Breast epithelium (tissue), 4 donors: ENCODE measurements at regions not wholly inside any gene's neighbourhood (a gene's known extent, or its start where the extent isn't known, plus 50 kb on each side); places are given as distances from the start of the nearest gene placed in this dataset.

ENCODE experiments used
- DNase-seq, 2 donors: peaks; one replicate each; pipeline ENCODE4 v3.0.0-alpha.2; 2019; ENCODE audit warnings: low spot score in 2 of 2
- H3K27ac ChIP-seq, 2 donors: fragments of 200-600 bp; sonication (generic) in 1 of 2; one replicate each; pipeline ENCODE4 v1.5.1; 2016 to 2019; ENCODE audit warnings: mild to moderate bottlenecking in 1 of 2
- H3K27me3 ChIP-seq, 2 donors: fragments of 200-600 bp; sonication (generic) in 1 of 2; one replicate each; pipeline versions ENCODE4 v1.5.1 to v1.6.0; 2017 to 2019; ENCODE audit warnings: control low read depth in 1 of 2, mild to moderate bottlenecking in 1 of 2
- H3K36me3 ChIP-seq: fragments of 200-600 bp; one replicate; pipeline ENCODE4 v1.5.1; 2019
- H3K4me1 ChIP-seq, 2 donors: fragments of 200-600 bp; sonication (generic); one replicate each; pipeline ENCODE4 v1.5.1; 2016 to 2019; ENCODE audit warnings: control low read depth in 1 of 2
- H3K4me3 ChIP-seq, 3 donors: fragments of 200-600 bp; sonication (generic); 1 replicate in 2 of 3; 2 replicates in 1 of 3; pipeline ENCODE4 v1.5.1; 2016 to 2019; ENCODE audit warnings: mild to moderate bottlenecking in 3 of 3, moderate library complexity in 2 of 3
- H3K9me3 ChIP-seq, 2 donors: fragments of 200-600 bp; sonication (generic) in 1 of 2; one replicate each; pipeline ENCODE4 v1.5.1; 2016 to 2019; ENCODE audit warnings: control low read depth in 1 of 2
- CTCF ChIP-seq, 3 donors: fragments of 450-650 bp; IDR thresholded peaks; one replicate each; pipeline ENCODE4 v1.5.1; 2016 to 2017; ENCODE audit warnings: antibody characterized with exemption in 3 of 3, mild to moderate bottlenecking in 3 of 3, moderate library complexity in 3 of 3
- POLR2A ChIP-seq: fragments of 450-650 bp; IDR thresholded peaks from one replicate; pipeline ENCODE4 v1.6.1; 2016; ENCODE audit warnings: antibody characterized with exemption, mild to moderate bottlenecking, moderate library complexity
- POLR2AphosphoS5 ChIP-seq, 3 donors: sonication (generic); formaldehyde crosslinking; IDR thresholded peaks; one replicate each; pipeline ENCODE4 v1.6.1; 2017; ENCODE audit warnings: antibody characterized with exemption in 3 of 3
- intact Hi-C: fragments of 100-400 bp; cut with DNase I; formaldehyde crosslinking; loops from one replicate; pipeline ENCODE4 v1.15.1; 2023; ENCODE audit warnings: low total_unique reads

GRCh38 chr16:59596693-59597092 is 862.6 kb upstream of the GOT2 start:
- H3K4me1 ChIP-seq: no peaks in the 10 kb centered on the region
- H3K4me3 ChIP-seq: no peak overlapping the region
- no peak for DNase-seq
- no peaks in the 10 kb centered on the region for H3K27me3 ChIP-seq
- no peaks in the 10 kb centered on the region for H3K36me3 ChIP-seq
- H3K27ac ChIP-seq: no peak overlapping the region
- intact Hi-C loops: no loop called here
- no peaks in the 10 kb centered on the region for H3K9me3 ChIP-seq
- TF ChIP-seq POLR2AphosphoS5 (IDR thresholded peaks at IDR 0.05) (no peak), CTCF (IDR thresholded peaks at IDR 0.05) (no peak), POLR2A (no peak)

DNA sequence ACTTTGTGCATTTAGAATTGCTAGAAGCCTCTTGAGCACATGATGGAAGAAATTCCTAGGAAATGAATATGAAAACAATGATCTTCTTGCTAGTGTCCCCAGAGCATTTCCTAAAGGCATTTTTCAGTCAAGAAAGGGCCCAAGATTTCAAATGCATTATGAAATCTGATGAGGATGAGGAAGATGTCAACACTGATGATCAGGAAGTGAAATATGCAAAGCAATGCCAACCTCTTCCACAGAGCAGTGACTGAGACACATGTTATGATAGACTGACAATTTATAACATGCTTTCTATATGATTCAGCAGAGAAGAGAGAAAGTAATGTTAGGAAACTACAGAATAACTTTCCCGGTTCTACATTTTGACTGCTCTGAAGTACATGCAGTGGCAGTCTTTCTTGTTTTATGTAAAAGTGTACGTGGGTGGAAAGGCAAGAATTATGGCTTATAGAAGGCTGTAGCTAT is 859.1 kb upstream of the GOT2 start:
- H3K36me3 ChIP-seq: no peaks in the 10 kb centered on the region

DNA sequence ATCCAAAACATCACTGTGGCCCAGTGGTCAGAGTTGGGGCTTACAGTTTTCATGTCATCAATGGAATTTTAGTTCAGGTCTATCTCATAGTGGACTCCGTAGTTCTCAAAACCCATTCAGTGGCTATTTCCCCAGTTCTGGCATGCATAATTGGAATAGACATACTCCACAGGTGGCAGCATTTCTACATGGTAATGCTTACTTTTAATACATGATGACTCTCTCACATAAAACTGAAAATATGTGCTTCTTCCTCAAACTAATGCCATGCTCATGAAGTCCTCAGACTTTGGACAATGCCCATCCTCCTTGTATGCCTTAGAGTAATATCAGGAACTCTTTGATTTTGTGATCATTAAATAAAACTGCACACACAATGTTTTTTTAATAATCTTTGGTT is 857.4 kb upstream of the GOT2 start:
- no peaks in the 10 kb centered on the region for H3K4me1 ChIP-seq
- H3K9me3 ChIP-seq: no peaks in the 10 kb centered on the region
- no peaks in the 10 kb centered on the region for H3K27me3 ChIP-seq
- TF ChIP-seq POLR2AphosphoS5 (IDR thresholded peaks at IDR 0.05) (no peak), POLR2A (no peak), CTCF (IDR thresholded peaks at IDR 0.05) (no peak)
- intact Hi-C loops: no loop called here
- no peaks in the 10 kb centered on the region for H3K36me3 ChIP-seq
- H3K27ac ChIP-seq: no peak overlapping the region
- H3K4me3 ChIP-seq: no peak overlapping the region
- no peak for DNase-seq

More for the DNA sequence above, 859.1 kb upstream of the GOT2 start:
- Histone ChIP-seq H3K9me3 (no peaks in the 10 kb centered on the region), H3K4me3 (no peak overlapping the region), H3K27me3 (no peaks in the 10 kb centered on the region), H3K4me1 (no peaks in the 10 kb centered on the region), H3K27ac (no peak overlapping the region)
- intact Hi-C loops: no loop called here
- no peak for DNase-seq
- TF ChIP-seq POLR2AphosphoS5 (IDR thresholded peaks at IDR 0.05) (no peak), CTCF (IDR thresholded peaks at IDR 0.05) (no peak), POLR2A (no peak)

DNA sequence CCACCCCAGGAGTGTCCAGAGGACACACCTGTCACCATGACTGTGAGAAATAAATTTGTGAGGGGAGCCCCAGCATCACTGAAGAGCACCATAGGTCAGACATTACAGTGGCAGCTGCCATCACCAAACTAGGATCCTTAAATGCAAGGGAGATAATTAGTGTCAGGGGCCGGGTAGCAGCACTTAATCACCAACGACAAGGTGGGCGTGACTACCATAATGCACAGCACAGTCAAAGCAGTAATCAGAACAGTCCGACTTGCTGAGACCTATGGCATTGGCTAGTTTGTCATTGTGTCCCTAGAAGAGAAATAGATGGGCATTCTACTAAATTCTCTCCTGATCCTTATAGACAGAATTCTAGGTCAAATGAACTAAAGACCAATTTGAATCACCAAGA is 856.7 kb upstream of the GOT2 start:
- no peaks in the 10 kb centered on the region for H3K27me3 ChIP-seq
- TF ChIP-seq POLR2A (no peak), POLR2AphosphoS5 (IDR thresholded peaks at IDR 0.05) (no peak)
- no peak for DNase-seq
- H3K9me3 ChIP-seq: no peaks in the 10 kb centered on the region
- no peaks in the 10 kb centered on the region for H3K4me1 ChIP-seq
- H3K27ac ChIP-seq: no peak overlapping the region
- H3K4me3 ChIP-seq: no peak overlapping the region
- intact Hi-C loops: no loop called here
- H3K36me3 ChIP-seq: no peaks in the 10 kb centered on the region

DNA sequence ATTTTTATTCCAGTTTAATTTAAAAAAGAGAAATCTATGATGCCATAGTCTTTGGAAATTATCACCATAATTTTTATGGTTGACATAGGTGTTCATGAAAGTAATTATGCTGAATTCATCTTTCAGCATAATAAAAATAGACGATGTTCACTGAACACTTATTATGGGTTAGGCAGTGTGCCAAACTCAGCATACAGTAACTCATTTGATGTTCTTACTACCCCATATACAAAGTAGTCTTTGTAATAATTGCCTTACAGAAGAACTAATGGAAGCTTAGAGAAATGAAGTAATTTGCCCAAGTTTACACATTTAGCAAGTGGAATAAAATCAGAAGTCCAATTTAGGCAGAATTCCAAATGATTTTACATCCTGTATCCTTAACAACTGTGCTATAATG is 852.2 kb upstream of the GOT2 start:
- H3K36me3 ChIP-seq: no peaks in the 10 kb centered on the region
- no peak overlapping the region for H3K4me3 ChIP-seq
- TF ChIP-seq CTCF (IDR thresholded peaks at IDR 0.05) (no peak), POLR2A (no peak), POLR2AphosphoS5 (IDR thresholded peaks at IDR 0.05) (no peak)
- H3K27me3 ChIP-seq: no peaks in the 10 kb centered on the region
- no peaks in the 10 kb centered on the region for H3K4me1 ChIP-seq
- intact Hi-C loops: no loop called here
- H3K9me3 ChIP-seq: no peaks in the 10 kb centered on the region
- H3K27ac ChIP-seq: no peak overlapping the region
- no peak for DNase-seq

- no peaks in the 10 kb centered on the region for H3K9me3 ChIP-seq
- H3K27me3 ChIP-seq: no peaks in the 10 kb centered on the region
- no peak for TF ChIP-seq POLR2A
- no peak for TF ChIP-seq CTCF (IDR thresholded peaks at IDR 0.05)
- no peak for TF ChIP-seq POLR2AphosphoS5 (IDR thresholded peaks at IDR 0.05)
Measured at GRCh38 chr16:59574296-59574695, 840.2 kb upstream of the GOT2 start.

More at GRCh38 chr16:59574296-59574695, 840.2 kb upstream of the GOT2 start:
- intact Hi-C loops: no loop called here
- Histone ChIP-seq H3K27ac (no peak overlapping the region), H3K4me3 (no peak overlapping the region), H3K4me1 (no peaks in the 10 kb centered on the region), H3K36me3 (no peaks in the 10 kb centered on the region)
- DNase-seq: no peak
